H1 (cell line): ENCODE measurements at regions not wholly inside any gene's neighbourhood (a gene's known extent, or its start where the extent isn't known, plus 50 kb on each side); places are given as distances from the start of the nearest gene placed in this dataset.

Source experiments
- CTCF ChIA-PET: fragments of 300-600 bp; sonication (Branson Sonifier 250); formaldehyde crosslinking; loops from one replicate; lab custom pipeline; 2021; ENCODE audit not compliant: partially characterized antibody; lab: Charles Lee
- POLR2A ChIA-PET: fragments of 300-600 bp; sonication (Branson Sonifier 250); formaldehyde crosslinking; loops from one replicate; lab custom pipeline; 2021; ENCODE audit warnings: inconsistent platforms; ENCODE audit not compliant: partially characterized antibody; lab: Charles Lee
- DNase-seq, 2 experiments: peaks; one replicate each; pipeline versions ENCODE4 v3.0.0 to v3.0.0-alpha.2; 2010 to 2022; ENCODE audit warnings: low spot score in 2 of 2, low read depth in 1 of 2, mixed read lengths in 1 of 2
- FAIRE-seq: peaks from 2 replicates; lab custom pipeline; 2011; peaks lifted over from hg19 to GRCh38; lab: Jason Lieb, UNC
- H2AFZ ChIP-seq: 2 replicates; pipeline ENCODE4 v1.8.1; 2012; ENCODE audit warnings: low read length, inconsistent platforms
- H2AK5ac ChIP-seq: 2 replicates; pipeline ENCODE4 v1.6.1; 2013; ENCODE audit warnings: low read depth, low read length
- H2BK120ac ChIP-seq: replicated peaks from 2 replicates; pipeline ENCODE3; 2013; ENCODE audit warnings: low read depth, low read length, inconsistent platforms
- H2BK12ac ChIP-seq: 2 replicates; pipeline ENCODE4 v1.6.1; 2013; ENCODE audit warnings: low read depth, low read length
- H2BK15ac ChIP-seq: 2 replicates; pipeline ENCODE4 v1.6.1; 2013; ENCODE audit warnings: low read length
- H2BK20ac ChIP-seq: 2 replicates; pipeline ENCODE4 v1.6.1; 2013; ENCODE audit warnings: low read length
- H2BK5ac ChIP-seq: 2 replicates; pipeline ENCODE4 v1.6.1; 2013; ENCODE audit warnings: low read depth, low read length
- H3K14ac ChIP-seq: 2 replicates; pipeline ENCODE4 v1.6.1; 2013; ENCODE audit warnings: inconsistent platforms; ENCODE audit not compliant: insufficient read length
- H3K18ac ChIP-seq: 2 replicates; pipeline ENCODE4 v1.6.1; 2013; ENCODE audit warnings: low read length; ENCODE audit errors: extremely low read depth
- H3K23ac ChIP-seq: 2 replicates; pipeline ENCODE4 v1.6.1; 2013; ENCODE audit warnings: inconsistent platforms; ENCODE audit not compliant: insufficient read length
- H3K23me2 ChIP-seq: 2 replicates; pipeline ENCODE4 v1.6.1; 2013; ENCODE audit warnings: low read depth, low read length
- H3K27ac ChIP-seq: 2 replicates; pipeline ENCODE4 v1.6.1; 2011; ENCODE audit warnings: low read depth, low read length, inconsistent platforms
- H3K27me3 ChIP-seq, 4 experiments: replicated peaks in 1 of 4; 1 replicate in 1 of 4; 2 replicates in 3 of 4; pipeline versions ENCODE4 v1.6.1 to v1.8.1; 2011 to 2013; ENCODE audit warnings: low read length in 3 of 4, mild to moderate bottlenecking in 3 of 4, inconsistent platforms in 2 of 4, mixed read lengths in 2 of 4, moderate library complexity in 1 of 4; ENCODE audit not compliant: control insufficient read depth in 3 of 4, insufficient read depth in 3 of 4; ENCODE audit errors: extremely low read depth in 1 of 4
- H3K36me3 ChIP-seq, 4 experiments: 2 replicates each; pipeline versions ENCODE4 v1.6.1 to v1.8.1; 2011 to 2013; ENCODE audit warnings: mild to moderate bottlenecking in 4 of 4, low read length in 3 of 4, moderate library complexity in 2 of 4, control low read depth in 1 of 4, inconsistent platforms in 1 of 4; ENCODE audit not compliant: insufficient read depth in 4 of 4, control insufficient read depth in 2 of 4
- H3K4ac ChIP-seq: replicated peaks from 2 replicates; pipeline ENCODE3; 2013; ENCODE audit warnings: low read length, low read depth, mixed read lengths, inconsistent platforms; ENCODE audit not compliant: insufficient read length
- H3K4me1 ChIP-seq, 4 experiments: replicated peaks in 1 of 4; 1 replicate in 1 of 4; 2 replicates in 3 of 4; pipeline versions ENCODE4 v1.6.1 to v1.8.1; 2011 to 2013; ENCODE audit warnings: low read length in 3 of 4, inconsistent platforms in 2 of 4, mixed read lengths in 1 of 4; ENCODE audit not compliant: insufficient read depth in 4 of 4, control insufficient read depth in 3 of 4
- H3K4me2 ChIP-seq, 2 experiments: 2 replicates each; pipeline versions ENCODE4 v1.6.1 to v1.8.1; 2011 to 2013; ENCODE audit warnings: low read depth in 2 of 2, low read length in 2 of 2, control low read depth in 1 of 2, inconsistent platforms in 1 of 2, mild to moderate bottlenecking in 1 of 2; ENCODE audit not compliant: insufficient read depth in 1 of 2
- H3K4me3 ChIP-seq, 4 experiments: fragments of 200-600, 300-600 bp in 1 of 4; sonication (generic), shearing (Covaris generic), sonication (Bioruptor Twin) in 1 of 4; 2 replicates each; pipeline versions ENCODE4 v1.5.1 to v1.8.1; 2011 to 2016; ENCODE audit warnings: low read length in 4 of 4, low read depth in 3 of 4, control low read depth in 2 of 4, inconsistent platforms in 2 of 4, mild to moderate bottlenecking in 2 of 4, mixed read lengths in 1 of 4, moderate library complexity in 1 of 4; ENCODE audit not compliant: insufficient read depth in 2 of 4; ENCODE audit errors: extremely low read depth in 1 of 4
- H3K56ac ChIP-seq: replicated peaks from 2 replicates; pipeline ENCODE3; 2013; ENCODE audit warnings: low read depth, mild to moderate bottlenecking, mixed read lengths, low read length, inconsistent platforms; ENCODE audit not compliant: insufficient read length
- H3K79me1 ChIP-seq: 2 replicates; pipeline ENCODE4 v1.6.1; 2013; ENCODE audit warnings: low read depth, low read length, control low read depth
- H3K79me2 ChIP-seq, 2 experiments: 2 replicates each; pipeline versions ENCODE4 v1.6.1 to v1.8.1; 2012 to 2013; ENCODE audit warnings: low read length in 2 of 2, mild to moderate bottlenecking in 2 of 2, inconsistent platforms in 1 of 2; ENCODE audit not compliant: insufficient read depth in 2 of 2, control insufficient read depth in 1 of 2
- H3K9ac ChIP-seq, 4 experiments: replicated peaks in 1 of 4; 1 replicate in 1 of 4; 2 replicates in 3 of 4; pipeline versions ENCODE4 v1.6.1 to v1.8.1; 2011 to 2013; ENCODE audit warnings: low read depth in 3 of 4, low read length in 3 of 4, control low read depth in 2 of 4, mild to moderate bottlenecking in 2 of 4, moderate library complexity in 2 of 4, inconsistent platforms in 1 of 4; ENCODE audit errors: extremely low read depth in 1 of 4
- H3K9me3 ChIP-seq, 2 experiments: 2 replicates each; pipeline versions ENCODE4 v1.6.1 to v1.8.1; 2012 to 2013; ENCODE audit warnings: mild to moderate bottlenecking in 2 of 2, moderate library complexity in 2 of 2, control low read depth in 1 of 2, inconsistent platforms in 1 of 2, low read depth in 1 of 2, low read length in 1 of 2, mixed read lengths in 1 of 2; ENCODE audit not compliant: insufficient read depth in 2 of 2
- H4K20me1 ChIP-seq, 2 experiments: replicated peaks in 1 of 2; 2 replicates each; pipeline versions ENCODE3 to v1.8.1; 2011 to 2013; ENCODE audit warnings: inconsistent platforms in 2 of 2, low read length in 2 of 2, mild to moderate bottlenecking in 1 of 2; ENCODE audit not compliant: insufficient read depth in 2 of 2, control insufficient read depth in 1 of 2
- H4K5ac ChIP-seq: 2 replicates; pipeline ENCODE4 v1.6.1; 2013; ENCODE audit warnings: low read length, low read depth, mixed read lengths, inconsistent platforms; ENCODE audit not compliant: insufficient read length
- H4K8ac ChIP-seq: 2 replicates; pipeline ENCODE4 v1.8.0; 2013; ENCODE audit warnings: mild to moderate bottlenecking, moderate library complexity, low read length, inconsistent platforms; ENCODE audit not compliant: insufficient read depth; ENCODE audit errors: extremely low read depth
- H4K91ac ChIP-seq: replicated peaks from 2 replicates; pipeline ENCODE3; 2013; ENCODE audit warnings: low read length, mixed read lengths, inconsistent platforms; ENCODE audit not compliant: insufficient read length
- ASH2L ChIP-seq: fragments of 200-600, 300-600 bp; sonication (generic); IDR thresholded peaks from one replicate; pipeline ENCODE4 v1.7.1; 2017; ENCODE audit warnings: low read length
- BCL11A ChIP-seq, 2 experiments: IDR thresholded peaks; one replicate each; pipeline ENCODE4 v1.6.1; 2011; ENCODE audit warnings: low read depth in 2 of 2, low read length in 2 of 2, mild to moderate bottlenecking in 2 of 2
- CHD1 ChIP-seq: IDR thresholded peaks from 2 replicates; pipeline ENCODE4 v1.6.1; 2012; ENCODE audit warnings: low read depth, low read length, improper control_type of control experiment
- CHD2 ChIP-seq: IDR thresholded peaks from 2 replicates; pipeline ENCODE4 v1.6.1; 2012; ENCODE audit warnings: low read length, improper control_type of control experiment
- CREB1 ChIP-seq: IDR thresholded peaks from 2 replicates; pipeline ENCODE4 v1.6.1; 2012; ENCODE audit warnings: inconsistent platforms
- GTF2F1 ChIP-seq: IDR thresholded peaks from 2 replicates; pipeline ENCODE4 v1.6.1; 2012; ENCODE audit warnings: low read depth, low read length, improper control_type of control experiment, borderline replicate concordance
- JUND ChIP-seq: IDR thresholded peaks from 2 replicates; pipeline ENCODE4 v1.6.1; 2011; ENCODE audit warnings: mild to moderate bottlenecking, improper control_type of control experiment, low read length
- MAX ChIP-seq: IDR thresholded peaks from 2 replicates; pipeline ENCODE4 v1.6.1; 2012; ENCODE audit warnings: inconsistent platforms
- NANOG ChIP-seq: IDR thresholded peaks from 2 replicates; pipeline ENCODE4 v1.6.1; 2011; ENCODE audit warnings: low read length, low read depth, mild to moderate bottlenecking, inconsistent platforms; ENCODE audit not compliant: insufficient read depth, poor library complexity, severe bottlenecking
- RNF2 ChIP-seq: fragments of 200-900, 300-1000 bp; sonication (generic); IDR thresholded peaks from 2 replicates; pipeline ENCODE4 v1.7.1; 2016; ENCODE audit warnings: borderline replicate concordance, low read depth, mild to moderate bottlenecking, antibody characterized with exemption, low read length; ENCODE audit not compliant: poor library complexity, severe bottlenecking; ENCODE audit errors: missing control alignments
- RXRA ChIP-seq: IDR thresholded peaks from 2 replicates; pipeline ENCODE4 v1.6.1; 2011; ENCODE audit warnings: low read depth, mild to moderate bottlenecking, low read length, moderate library complexity; ENCODE audit not compliant: insufficient read depth
- TAF1 ChIP-seq: IDR thresholded peaks from 2 replicates; pipeline ENCODE4 v1.6.1; 2011; ENCODE audit warnings: mild to moderate bottlenecking, low read depth, low read length
- TBP ChIP-seq: IDR thresholded peaks from 2 replicates; pipeline ENCODE4 v1.6.1; 2011; ENCODE audit warnings: low read depth, low read length, improper control_type of control experiment
- YY1 ChIP-seq: IDR thresholded peaks from 2 replicates; pipeline ENCODE4 v1.6.1; 2011; ENCODE audit warnings: low read depth, mild to moderate bottlenecking, low read length
- ZNF274 ChIP-seq: IDR thresholded peaks from 2 replicates; pipeline ENCODE4 v1.7.0; 2012; ENCODE audit warnings: low read length, borderline replicate concordance; ENCODE audit errors: extremely low read depth
- WGBS, 2 experiments: shearing (Covaris generic) in 1 of 2; methylation state at CpG; one replicate each; pipeline versions ENCODE4 v1.1.6 to v1.1.7; 2013 to 2015; ENCODE audit warnings: low lambda C conversion rate in 2 of 2, mixed read lengths in 2 of 2, inconsistent platforms in 1 of 2, low coverage in 1 of 2, missing lambda C conversion rate in 1 of 2; ENCODE audit not compliant: insufficient replicate concordance in 2 of 2, insufficient coverage in 1 of 2, insufficient read length in 1 of 2; ENCODE audit errors: extremely low coverage in 1 of 2, missing lambda C conversion rate in 1 of 2; 5-methylcytosine and 5-hydroxymethylcytosine counted together

- FAIRE-seq: no peak
- 85% methylated on average over 5 of the region's 5 CpGs; no CpG with 5 or more reads in 1 of the 2 experiments for WGBS, 2 experiments
- TF ChIP-seq TBP: no peak
- no peak for TF ChIP-seq TAF1
- no peak for TF ChIP-seq RNF2
- no peak for TF ChIP-seq JUND
- no peak for TF ChIP-seq YY1
- TF ChIP-seq RXRA: no peak
- TF ChIP-seq MAX: no peak
- no peak for TF ChIP-seq NANOG
- TF ChIP-seq CHD2: no peak
- no peak for TF ChIP-seq BCL11A (IDR thresholded peaks at IDR 0.05; ENCODE audit: low read depth in 2 of 2, low read length in 2 of 2)
- TF ChIP-seq CREB1: no peak
- TF ChIP-seq ZNF274: no peak
- TF ChIP-seq CHD1: no peak
- no peak for TF ChIP-seq ASH2L
- no peak for TF ChIP-seq GTF2F1
These were observed 152.0 kb downstream of the GASK1B start for GRCh38 chr4:158020734-158021346.

More at GRCh38 chr4:158020734-158021346, 152.0 kb downstream of the GASK1B start:
- H3K36me3 ChIP-seq: no peaks in the 10 kb centered on the region
- H3K79me1 ChIP-seq: no peaks in the 10 kb centered on the region
- no peak overlapping the region for H2BK20ac ChIP-seq
- H4K5ac ChIP-seq: no peak overlapping the region
- ChIA-PET POLR2A (no interaction called here), CTCF (interaction anchor here (2.3 kb wide), 1 partner anchor 150 kb away, joined by 5 read pairs; no protein-coding TSS in a partner anchor)
- no peaks in the 10 kb centered on the region for H3K27me3 ChIP-seq
- H3K23me2 ChIP-seq: no peaks in the 10 kb centered on the region
- H2BK12ac ChIP-seq: no peak overlapping the region
- H3K23ac ChIP-seq: no peak overlapping the region
- no peaks in the 10 kb centered on the region for H3K9me3 ChIP-seq
- H3K14ac ChIP-seq: no peak overlapping the region
- H3K4ac ChIP-seq: no peak overlapping the region
- H3K4me1 ChIP-seq: no peaks in the 10 kb centered on the region
- no peak overlapping the region for H2AK5ac ChIP-seq
- no peak overlapping the region for H4K8ac ChIP-seq
- H2AFZ ChIP-seq: no peak overlapping the region
- no peak for DNase-seq
- H3K79me2 ChIP-seq: no peaks in the 10 kb centered on the region
- H3K4me2 ChIP-seq: no peak overlapping the region
- H2BK15ac ChIP-seq: no peak overlapping the region
- H3K4me3 ChIP-seq: no peak overlapping the region
- no peak overlapping the region for H2BK120ac ChIP-seq
- H3K9ac ChIP-seq: no peak overlapping the region
- no peak overlapping the region for H3K56ac ChIP-seq
- H2BK5ac ChIP-seq: no peak overlapping the region
- no peak overlapping the region for H3K27ac ChIP-seq
- H4K91ac ChIP-seq: no peak overlapping the region
- H4K20me1 ChIP-seq: no peaks in the 10 kb centered on the region
- no peak overlapping the region for H3K18ac ChIP-seq
